DMS114 treated with DMSO at 0.1 percent for 48 hours (cell line): ENCODE measurements at regions not wholly inside any gene's neighbourhood (a gene's known extent, or its start where the extent isn't known, plus 50 kb on each side); places are given as distances from the start of the nearest gene placed in this dataset.

Source experiments
- DNase-seq: peaks from one replicate; lab custom pipeline; 2025; ENCODE audit not compliant: unreplicated experiment; lab: John Stamatoyannopoulos, UW

DNA sequence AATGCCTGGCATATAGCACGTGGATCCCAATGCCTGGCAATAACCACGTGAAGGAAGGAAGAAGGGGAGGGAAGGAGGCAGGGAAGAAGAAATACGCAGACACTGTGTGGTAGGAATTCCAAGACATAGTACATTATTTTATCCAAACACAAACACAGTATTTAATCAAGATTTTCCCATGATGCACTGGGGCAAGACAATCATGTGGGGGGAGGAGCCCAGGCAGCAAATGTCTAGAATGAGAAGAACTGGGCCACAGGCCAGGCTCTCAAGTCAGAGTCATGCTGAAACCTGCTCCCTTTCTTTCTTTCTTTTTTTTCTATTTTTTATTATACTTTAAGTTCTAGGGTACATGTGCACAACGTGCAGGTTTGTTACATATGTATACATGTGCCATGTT is 717.9 kb downstream of the UQCRFS1 start:
- DNase-seq = no peak

DNA sequence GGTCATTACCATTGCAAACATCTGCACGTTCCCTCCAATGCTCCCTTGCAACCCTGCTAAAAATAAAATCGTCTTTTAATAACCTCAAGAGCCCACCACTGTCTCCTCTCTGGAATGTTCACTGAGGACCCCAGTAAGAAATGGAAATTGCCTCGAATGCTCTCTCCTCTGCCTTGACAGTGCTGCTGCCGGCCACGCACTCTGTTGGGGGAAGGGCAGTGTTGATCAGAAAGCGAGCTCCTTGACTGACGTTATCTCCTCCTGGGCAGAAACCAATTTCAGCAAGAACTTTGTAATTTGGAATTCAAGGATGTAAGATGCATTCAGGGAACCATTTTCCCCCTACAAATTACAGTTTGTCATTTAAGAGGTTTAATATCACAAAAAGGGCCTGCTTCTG is 718.5 kb downstream of the UQCRFS1 start:
- DNase-seq = no peak

DNA sequence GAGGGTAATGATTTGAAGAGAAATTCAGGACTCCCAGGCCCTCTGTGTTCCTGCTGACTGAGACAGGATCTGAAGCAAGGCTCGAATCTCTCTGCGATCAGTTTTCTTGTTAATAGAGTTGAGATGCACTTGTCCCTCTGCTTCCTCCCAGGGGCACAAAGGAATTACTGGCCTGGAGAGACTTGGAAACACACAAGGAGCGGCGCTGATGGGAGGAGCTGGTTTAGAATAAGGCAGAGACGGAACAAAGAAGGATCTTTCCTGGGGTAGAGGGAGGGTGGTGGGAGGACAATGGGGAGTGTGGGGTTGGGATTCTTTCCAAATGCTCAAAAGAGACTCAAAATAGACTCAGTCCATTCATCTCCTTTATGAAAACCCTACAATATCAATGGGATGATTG is 719.1 kb downstream of the UQCRFS1 start:
- no peak for DNase-seq

DNA sequence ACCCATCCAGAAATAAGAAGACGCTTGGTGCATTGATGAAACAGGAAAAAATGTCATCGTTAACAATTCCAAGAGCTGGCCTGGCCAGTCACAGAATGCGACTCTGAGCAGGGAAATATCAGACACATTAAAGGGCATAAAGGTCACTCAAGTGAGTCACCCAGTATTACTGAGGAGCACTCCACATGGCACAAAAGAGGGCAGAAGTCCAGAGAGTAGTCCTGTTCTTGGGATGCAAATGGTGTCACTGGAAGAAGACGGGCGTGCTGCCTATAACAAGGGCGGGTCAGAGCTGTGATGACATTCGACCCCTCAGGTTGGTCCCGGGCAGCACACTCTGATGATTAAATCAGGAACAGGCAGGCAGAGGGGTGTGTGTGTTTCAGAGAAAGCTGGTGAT is 720.3 kb downstream of the UQCRFS1 start:
- no peak for DNase-seq

DNA sequence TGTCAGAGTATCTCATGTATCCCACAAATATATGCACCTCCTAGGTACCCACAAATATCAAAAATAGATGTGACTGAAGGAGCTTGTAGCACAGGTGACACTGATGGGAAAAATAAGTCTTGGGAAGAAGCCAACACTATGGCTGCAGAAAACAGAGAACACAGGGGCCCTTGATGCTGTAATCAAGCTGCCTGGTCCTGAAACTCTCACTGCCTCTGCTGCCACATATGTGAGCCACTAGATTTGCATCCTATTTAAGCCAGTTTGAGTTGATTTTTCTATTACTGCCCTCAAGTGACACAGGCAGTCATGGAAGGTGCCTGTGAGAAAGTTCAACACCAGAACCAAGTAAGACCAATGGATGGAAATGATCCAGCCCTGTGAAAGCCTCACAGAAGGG is 720.8 kb downstream of the UQCRFS1 start:
- no peak for DNase-seq

DNA sequence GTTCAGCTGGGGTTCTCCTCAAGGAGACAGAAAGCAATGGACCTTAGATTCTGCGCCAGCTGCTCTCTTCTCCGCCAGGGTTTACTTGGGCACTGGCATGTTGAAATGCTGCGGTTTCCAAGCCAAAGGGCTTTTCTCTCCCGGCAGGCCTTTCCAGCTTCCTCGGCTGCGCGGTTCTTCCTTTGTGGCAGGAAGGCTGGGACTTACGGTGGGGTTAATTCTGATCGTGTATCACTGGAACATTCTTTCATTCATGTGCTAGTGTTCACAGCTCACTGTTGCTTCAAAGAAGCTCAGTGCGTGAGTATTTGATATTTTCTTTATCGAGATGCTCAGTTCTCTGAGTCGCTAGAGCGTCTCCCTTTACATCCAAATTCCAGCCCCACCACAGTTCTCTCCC is 723.2 kb downstream of the UQCRFS1 start:
- no peak for DNase-seq

DNA sequence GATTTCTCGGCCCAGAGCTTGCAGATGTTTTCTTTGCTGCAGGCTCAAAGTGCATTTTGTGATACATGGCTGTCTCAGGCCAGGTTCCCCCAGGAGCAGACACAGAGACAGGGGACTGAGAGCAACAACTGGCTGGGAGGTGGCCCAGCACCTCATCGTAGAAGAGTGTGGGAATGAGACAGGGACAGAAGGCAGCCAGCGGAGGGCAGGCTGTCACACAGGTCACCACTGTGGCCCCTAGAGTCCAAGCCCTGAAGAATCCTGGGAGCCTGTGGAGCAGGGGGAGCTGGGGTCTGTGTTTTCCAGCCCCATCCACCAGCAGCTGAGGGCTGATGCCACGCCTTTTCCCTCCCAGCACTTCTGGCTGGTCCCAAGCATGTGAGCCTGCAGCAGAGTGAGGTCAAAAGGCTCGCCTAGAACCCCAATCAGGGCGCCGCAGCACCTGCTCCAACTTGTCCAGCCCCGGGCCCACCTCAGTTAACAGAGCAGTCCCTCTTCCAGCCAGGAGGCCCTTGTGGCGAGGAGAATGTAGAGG is 723.8 kb downstream of the UQCRFS1 start:
- no peak for DNase-seq

DNA sequence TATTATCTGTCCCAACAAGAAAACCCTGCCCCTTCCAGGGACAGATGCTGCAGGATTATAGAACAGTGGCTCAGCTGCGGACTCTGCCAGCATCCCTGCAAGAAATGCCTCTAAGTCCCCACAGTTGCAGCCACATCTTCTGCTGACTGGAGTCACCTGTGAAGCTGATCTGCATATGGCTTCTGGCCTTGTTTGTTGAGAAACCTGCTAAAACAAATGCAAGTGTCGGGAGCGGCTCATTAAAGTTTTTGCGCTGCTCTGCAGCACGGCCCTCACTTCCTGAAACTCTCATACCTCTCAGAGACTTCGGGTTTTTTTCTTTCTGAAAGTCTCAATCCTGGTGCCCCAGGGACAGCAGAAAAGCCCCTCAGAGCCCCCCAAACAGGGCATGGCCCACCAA is 725.0 kb downstream of the UQCRFS1 start:
- DNase-seq = no peak

DNA sequence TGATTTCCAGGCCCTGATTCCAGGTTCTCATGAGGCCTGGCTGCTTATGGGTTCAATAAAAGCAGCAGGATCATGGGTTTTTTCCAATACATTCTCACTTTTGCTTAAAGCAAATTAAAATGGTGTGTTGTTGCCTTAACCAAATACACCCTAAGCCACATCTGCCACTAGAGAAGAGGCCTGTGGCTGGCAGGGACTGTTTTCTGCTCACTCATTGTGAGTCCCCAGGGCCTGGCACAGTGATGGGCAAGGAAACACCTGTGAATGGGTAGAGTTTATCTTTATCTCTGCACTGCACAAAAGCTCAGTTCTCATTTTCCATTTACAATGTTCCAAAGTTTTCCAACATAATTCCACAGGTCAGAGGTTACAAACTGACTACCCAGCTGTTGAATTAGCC is 726.0 kb downstream of the UQCRFS1 start:
- DNase-seq = no peak

DNA sequence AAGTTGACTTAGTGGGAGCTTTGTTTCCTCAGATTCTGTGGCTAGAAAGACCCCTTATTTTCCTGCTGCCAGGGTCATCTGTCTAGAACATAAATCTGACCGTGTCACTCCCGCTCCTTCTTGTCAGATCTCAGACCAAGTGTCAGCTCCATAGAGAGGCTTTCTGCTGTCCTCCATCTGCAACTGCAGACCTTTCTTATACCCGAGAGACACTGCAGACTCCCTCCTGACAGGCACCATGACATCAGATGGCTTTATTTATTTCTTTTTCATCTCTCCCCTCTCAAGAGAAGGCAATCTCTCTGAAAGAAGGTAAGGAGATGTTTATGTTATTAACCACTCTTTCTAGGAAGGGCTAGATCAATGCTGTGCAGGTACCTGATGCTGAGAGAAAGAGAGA is 726.5 kb downstream of the UQCRFS1 start:
- DNase-seq = no peak

DNA sequence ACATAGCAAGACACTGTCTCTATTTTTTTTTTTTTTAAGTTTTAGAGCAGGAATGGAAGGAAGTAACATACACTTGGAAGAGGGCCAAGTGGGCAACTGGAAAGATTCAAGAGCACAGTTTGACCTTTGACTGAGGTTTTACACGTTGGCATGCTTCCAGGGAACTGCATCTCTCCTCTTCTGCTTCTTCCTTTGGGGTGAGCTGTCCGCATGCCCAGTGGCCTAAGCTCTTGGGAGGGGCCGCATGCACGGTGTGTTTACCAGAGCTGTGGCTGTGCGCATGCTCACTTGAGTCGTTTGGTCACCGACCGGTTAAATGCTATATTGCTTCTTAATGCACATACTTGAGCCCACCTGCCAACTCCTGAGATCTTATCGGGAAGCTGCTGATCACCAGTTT is 727.7 kb downstream of the UQCRFS1 start:
- no peak for DNase-seq

DNA sequence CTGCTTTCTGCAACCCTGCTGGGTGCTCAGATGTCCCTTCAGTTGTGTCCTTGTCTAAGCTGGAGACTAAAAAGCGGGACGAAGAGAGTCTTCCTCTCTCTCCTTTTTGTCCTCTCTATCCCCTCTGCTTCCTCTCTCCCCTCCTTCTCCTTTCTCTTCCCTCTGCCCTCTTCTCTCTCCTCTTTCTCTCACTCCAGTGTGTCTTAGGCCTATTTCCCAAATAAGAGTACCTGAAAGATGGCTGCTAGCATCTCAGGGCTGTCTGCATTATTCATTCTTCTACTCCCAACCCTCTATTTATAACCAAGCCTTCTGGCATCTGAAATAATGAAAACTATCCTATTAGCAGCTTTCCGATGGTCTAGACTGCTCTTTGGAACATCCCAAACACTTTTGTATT is 729.8 kb downstream of the UQCRFS1 start:
- DNase-seq = no peak

DNA sequence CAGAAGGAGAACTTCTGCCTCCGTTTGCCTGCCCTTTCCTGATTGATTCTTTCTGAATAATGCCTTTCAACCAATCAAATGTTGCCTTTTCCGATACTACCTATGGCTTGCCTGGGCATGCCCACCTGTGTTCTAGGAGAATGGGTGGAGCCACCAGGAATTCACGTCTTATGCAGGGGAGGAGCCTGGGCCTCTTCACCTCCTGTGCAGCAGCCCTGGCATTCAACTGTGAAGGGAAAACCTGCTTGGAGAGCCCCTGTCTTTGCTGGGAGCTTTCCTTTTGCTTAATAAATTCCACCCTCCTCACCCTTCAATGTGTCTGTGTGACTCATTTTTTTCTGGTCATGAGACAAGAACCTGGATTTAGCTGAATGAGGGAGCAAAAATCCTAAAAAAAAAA is 730.7 kb downstream of the UQCRFS1 start:
- no peak for DNase-seq

DNA sequence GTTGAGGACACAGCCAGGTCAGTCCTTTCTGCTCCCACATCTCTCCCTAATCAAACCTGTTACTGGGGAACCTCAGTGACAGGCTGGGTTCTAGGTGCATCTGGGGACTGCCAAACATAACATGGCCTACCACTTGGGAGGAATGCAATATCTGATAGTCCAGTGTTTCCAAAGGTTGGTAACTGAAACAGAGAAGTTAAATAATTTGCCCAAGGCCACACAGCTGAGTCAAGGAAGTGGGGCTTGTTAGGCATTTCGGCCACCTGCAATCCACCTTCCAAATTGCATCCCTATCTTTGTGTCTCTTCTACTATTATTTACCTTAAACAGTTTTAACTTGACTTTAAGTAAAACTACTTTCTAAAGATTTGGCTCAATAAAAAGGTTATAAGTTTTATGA is 731.3 kb downstream of the UQCRFS1 start:
- DNase-seq = no peak

DNA sequence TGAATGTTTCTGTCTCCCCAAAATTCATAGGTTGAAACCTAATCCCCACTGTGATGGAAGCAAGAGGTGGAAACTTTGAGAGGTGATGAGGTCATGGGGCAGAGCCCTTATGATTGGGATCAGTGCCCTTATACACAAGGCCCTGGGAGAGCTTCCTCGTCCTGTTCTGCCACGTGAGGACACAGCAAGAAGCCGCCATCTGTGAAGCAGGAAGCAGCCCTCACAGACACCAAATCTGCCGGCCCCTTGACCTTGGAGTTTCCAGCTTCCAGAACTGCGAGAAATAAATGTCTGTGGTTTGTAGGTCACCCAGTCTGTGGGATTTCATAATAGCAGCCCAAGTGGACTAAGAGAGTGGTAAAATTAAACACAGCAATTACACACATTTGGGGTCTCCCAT is 737.4 kb downstream of the UQCRFS1 start:
- DNase-seq = no peak

DNA sequence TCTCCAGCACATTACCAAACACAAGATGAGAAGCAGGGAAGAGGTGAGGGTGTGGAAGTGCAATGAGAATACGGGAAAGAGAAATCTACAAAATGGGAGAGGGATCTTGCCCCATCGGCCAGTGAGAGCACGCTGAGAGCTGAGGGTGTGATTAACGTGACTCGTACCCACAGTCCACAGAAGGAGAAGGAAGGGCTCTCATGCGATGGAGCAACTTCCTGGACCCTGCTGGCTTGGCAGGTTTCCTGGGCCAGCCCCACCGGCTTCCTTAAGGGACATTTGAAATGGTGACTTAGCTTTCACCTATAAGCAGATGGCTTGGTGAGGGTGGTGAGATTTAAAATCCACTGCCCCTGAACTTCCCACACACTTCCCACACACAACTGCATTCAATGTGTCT is 740.1 kb downstream of the UQCRFS1 start:
- no peak for DNase-seq

DNA sequence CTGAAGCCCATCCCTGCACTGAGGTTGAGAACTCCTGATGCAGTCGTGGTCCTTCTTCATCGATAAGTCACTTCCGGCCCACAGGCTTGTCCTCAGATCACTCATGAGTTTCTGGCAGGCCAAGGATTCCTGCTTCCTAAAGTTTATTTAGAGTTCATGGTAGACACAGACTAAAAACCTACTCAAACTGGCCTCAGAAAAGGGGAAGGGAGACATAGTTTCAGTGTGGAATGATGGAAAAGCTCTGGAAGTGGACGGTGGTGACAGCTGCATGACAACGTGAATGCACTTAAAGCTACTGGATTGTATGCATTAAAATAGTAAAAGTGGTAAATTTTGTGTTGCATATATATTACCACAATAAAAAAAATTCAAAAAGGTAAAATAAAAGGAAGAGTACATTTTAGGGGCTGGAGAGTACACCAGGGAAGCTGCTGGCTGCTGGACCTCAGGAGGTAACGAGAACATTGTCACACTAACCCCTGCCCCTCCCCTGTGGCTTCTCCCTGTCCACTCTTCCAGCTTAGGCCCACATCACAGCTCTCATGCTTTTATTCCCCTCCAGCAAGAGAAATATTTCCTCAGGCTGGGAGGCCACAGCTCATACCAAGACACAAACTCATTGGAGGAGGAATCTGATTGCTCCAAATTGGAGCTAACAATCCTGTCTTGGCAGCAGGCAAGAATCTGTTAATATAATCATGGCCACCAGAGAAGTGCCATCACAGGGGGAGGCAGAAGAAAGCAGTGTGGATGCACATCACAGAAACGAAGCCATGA is 741.0 kb downstream of the UQCRFS1 start:
- DNase-seq = no peak

DNA sequence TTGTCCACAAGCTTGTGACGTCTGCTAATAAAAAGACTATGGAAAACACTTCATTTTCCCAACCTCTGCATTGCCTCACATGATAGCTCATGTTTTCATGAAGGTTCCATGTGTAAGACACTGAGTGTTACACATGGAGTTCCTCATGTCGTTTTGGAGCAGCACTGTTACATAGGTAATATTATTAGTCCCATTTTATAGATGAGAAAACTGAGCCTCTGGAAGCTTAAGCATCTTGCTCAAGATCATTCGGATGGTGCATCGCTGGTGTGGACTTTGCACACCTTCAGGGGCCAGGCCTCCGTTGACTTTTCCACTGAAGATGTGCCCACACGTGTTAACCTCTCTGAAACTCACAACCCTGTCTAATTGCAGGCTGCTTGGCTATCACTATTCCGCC is 743.4 kb downstream of the UQCRFS1 start:
- DNase-seq = no peak

DNA sequence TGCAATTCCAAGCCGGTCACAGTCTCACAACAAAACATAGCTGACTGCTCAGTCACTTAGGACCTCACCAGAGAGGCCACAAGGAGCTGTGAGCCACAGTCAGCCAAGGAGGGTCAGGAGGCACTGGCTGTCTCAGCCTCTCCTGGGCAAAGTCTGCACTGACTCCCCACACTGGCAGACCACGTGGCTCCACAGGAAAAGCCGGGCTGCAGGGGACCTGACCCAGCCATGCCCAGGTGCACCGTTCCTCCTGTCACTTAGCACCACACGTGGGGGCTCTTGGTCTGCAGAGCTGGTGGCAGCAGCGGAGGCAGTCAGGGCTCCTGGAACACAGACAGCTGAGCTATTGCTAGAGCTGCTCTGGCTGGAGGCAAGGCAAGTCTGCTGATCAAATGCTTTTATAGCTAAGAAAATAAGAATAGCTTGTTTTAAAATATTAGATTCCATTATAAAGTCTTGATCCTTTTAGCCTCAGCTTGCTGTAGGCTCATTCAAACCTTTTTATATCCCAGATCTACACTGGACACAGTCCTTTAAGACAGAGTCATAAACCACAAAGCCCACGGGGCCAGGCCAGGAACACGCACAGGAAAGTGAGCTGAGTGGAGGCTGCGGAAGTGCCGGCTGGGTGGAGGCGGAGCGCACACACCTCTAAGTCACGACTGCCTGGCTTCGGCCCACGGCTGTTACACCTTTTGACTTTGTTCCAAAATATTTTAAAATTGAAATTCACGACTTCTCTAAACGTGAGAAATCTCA is 744.1 kb downstream of the UQCRFS1 start:
- no peak for DNase-seq

DNA sequence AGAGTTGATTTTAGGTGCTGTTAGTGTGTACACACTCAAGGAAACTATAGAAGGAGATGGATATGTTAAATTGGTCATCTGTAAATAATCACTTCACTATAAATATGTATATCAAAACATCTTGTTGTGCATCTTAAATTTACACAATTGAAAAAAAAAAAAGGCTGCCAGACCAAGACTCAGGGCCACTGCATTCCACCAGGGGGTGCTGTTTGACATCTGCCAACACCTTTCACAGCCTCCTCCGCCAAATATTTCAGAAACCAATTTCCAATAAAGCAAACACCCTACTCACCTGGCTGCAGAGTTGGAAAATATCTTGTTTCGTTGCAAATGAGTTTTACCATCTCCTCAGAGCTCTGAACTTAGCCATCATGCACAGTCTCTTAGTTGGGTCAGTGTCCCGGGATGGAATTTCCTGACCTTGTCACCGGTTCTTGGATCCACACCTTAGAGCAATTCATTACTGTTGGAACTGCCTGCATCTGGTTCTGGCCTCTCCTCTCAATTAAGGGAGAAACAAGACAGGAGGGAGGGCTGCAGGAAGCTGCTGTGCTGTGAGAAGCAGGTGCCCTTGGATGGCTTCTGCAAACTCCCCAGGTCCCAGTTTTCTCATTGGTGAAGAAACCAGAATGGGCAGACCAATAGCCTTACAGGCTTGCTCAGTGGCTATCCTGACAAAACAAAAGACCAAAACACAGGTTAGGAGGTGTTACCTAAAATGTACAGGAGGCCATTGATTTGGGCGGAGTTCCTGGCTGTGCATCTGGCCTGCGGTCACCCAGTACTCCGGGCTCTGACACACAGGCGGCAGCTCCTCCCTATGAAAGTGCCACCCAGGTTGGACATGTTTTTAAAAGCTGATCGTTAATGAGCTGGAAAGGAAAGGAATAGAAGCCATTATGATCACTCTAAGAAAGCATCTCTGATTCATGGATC is 746.6 kb downstream of the UQCRFS1 start:
- peak; percentile 32 for DNase-seq

DNA sequence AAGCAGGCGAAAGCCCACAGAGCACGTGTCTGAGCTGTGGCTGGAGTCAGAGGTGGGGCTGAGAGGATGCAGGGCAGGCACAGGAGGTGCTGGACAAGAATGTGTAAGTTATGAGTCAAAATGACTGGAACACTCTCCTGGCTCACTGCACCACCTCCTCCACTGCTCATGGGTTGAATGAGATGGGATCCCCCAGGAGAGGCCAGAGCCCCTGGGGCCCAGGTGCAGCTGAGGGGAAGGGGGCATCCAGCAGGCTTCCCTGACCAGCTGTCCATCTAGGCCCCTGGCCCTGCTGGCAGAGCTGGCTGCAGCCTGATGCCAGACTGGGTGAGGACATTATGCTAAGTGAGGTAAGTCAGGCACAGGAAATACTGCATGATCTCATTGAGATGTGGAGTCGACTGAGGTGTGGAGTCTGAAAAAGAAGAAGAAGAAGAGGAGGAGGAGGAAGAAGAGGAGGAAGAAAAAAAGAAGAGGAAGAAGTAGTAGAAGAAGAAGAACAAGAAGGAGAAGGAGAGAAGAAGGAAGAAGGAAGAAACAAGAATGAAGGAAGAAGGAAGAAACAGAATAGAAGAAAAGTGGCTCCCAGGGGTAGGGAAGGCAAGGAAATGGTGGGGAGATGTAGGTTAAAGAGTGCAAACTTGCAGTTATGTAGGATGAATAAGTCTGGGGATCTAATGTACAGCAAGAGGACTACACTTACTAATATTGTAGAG is 747.4 kb downstream of the UQCRFS1 start:
- no peak for DNase-seq
